Testis (tissue), 2 donors: ENCODE measurements at regions not wholly inside any gene's neighbourhood (a gene's known extent, or its start where the extent isn't known, plus 50 kb on each side); places are given as distances from the start of the nearest gene placed in this dataset.

Experiments used
- DNase-seq: peaks from one replicate; pipeline ENCODE4 v3.0.0-alpha.2; 2019
- H3K27ac ChIP-seq, 2 donors: fragments of 200-600 bp; sonication (generic); one replicate each; pipeline ENCODE4 v1.5.1; 2019
- H3K27me3 ChIP-seq: fragments of 200-600 bp; sonication (generic); one replicate; pipeline ENCODE4 v1.5.1; 2019
- H3K36me3 ChIP-seq: fragments of 200-600 bp; sonication (generic); one replicate; pipeline ENCODE4 v1.5.1; 2017; ENCODE audit warnings: low read depth; ENCODE audit errors: missing control alignments
- H3K4me1 ChIP-seq: fragments of 200-600 bp; sonication (generic); one replicate; pipeline ENCODE4 v1.5.1; 2019
- H3K4me3 ChIP-seq, 2 donors: fragments of 200-600 bp; sonication (generic); one replicate each; pipeline ENCODE4 v1.5.1; 2017 to 2019
- H3K9me3 ChIP-seq: fragments of 200-600 bp; sonication (generic); one replicate; pipeline ENCODE4 v1.5.1; 2017
- POLR2A ChIP-seq: fragments of 450-650 bp; IDR thresholded peaks from one replicate; pipeline ENCODE4 v1.6.1; 2017; ENCODE audit warnings: antibody characterized with exemption, mild to moderate bottlenecking, moderate library complexity
- WGBS, 2 donors: methylation state at CpG; one replicate each; pipeline ENCODE4 v1.1.5; 2018; 5-methylcytosine and 5-hydroxymethylcytosine counted together
- intact Hi-C: fragments of 100-400 bp; cut with DNase I; formaldehyde crosslinking; loops from one replicate; pipeline ENCODE4 v1.15.1; 2023; ENCODE audit warnings: low total_unique reads
- TF ChIP-seq, protein P1 (sequence below), 3 experiments: fragments of 450-650 bp in 2 of 3; fragments of 200-600 bp in 1 of 3; sonication (generic) in 1 of 3; IDR thresholded peaks; one replicate each; pipeline ENCODE4 v1.5.1; 2016 to 2019; ENCODE audit warnings: antibody characterized with exemption in 3 of 3, mild to moderate bottlenecking in 2 of 3, moderate library complexity in 1 of 3

DNA sequence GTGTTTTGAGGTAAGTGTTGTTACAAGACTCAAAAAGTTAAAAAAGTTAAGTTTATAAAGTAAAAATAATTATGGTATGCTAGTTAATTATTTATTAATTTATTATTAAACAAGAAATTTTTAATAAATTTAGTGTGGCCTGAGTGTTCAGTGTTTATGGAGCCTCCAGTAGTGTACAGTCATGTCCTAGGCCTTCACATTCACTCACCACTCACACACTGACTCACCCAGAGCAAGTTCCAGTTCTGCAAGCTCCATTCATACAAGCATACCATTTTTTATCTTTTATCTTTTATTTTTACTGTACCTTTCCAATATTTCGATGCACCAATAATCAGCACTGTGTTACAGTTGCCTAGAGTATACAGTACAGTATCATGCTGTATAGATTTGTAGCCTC, 381.2 kb upstream of the MGMT start:
- TF ChIP-seq, protein P1, sequence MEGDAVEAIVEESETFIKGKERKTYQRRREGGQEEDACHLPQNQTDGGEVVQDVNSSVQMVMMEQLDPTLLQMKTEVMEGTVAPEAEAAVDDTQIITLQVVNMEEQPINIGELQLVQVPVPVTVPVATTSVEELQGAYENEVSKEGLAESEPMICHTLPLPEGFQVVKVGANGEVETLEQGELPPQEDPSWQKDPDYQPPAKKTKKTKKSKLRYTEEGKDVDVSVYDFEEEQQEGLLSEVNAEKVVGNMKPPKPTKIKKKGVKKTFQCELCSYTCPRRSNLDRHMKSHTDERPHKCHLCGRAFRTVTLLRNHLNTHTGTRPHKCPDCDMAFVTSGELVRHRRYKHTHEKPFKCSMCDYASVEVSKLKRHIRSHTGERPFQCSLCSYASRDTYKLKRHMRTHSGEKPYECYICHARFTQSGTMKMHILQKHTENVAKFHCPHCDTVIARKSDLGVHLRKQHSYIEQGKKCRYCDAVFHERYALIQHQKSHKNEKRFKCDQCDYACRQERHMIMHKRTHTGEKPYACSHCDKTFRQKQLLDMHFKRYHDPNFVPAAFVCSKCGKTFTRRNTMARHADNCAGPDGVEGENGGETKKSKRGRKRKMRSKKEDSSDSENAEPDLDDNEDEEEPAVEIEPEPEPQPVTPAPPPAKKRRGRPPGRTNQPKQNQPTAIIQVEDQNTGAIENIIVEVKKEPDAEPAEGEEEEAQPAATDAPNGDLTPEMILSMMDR (IDR thresholded peaks at IDR 0.05) = no peak
- TF ChIP-seq POLR2A = no peak
- H3K4me3 ChIP-seq = no peak overlapping the region
- no peaks in the 10 kb centered on the region for H3K27me3 ChIP-seq
- DNase-seq = no peak
- H3K4me1 ChIP-seq = no peaks in the 10 kb centered on the region
- H3K36me3 ChIP-seq = no peaks in the 10 kb centered on the region
- H3K9me3 ChIP-seq = no peaks in the 10 kb centered on the region
- no peak overlapping the region for H3K27ac ChIP-seq
- WGBS, 2 donors = 81 to 97% methylated on average over 1 of the region's 1 CpG
- intact Hi-C loops = no loop called here

GRCh38 chr10:129089341-129089740, 377.7 kb upstream of the MGMT start:
- no peak for TF ChIP-seq POLR2A
- TF ChIP-seq, protein P1 (IDR thresholded peaks at IDR 0.05) = no peak
- Histone ChIP-seq H3K27ac (no peak overlapping the region), H3K4me1 (no peaks in the 10 kb centered on the region), H3K36me3 (no peaks in the 10 kb centered on the region), H3K27me3 (no peaks in the 10 kb centered on the region), H3K9me3 (no peaks in the 10 kb centered on the region), H3K4me3 (no peak overlapping the region)
- intact Hi-C loops = no loop called here
- DNase-seq = no peak
- 69 to 82% methylated on average over 4 of the region's 4 CpGs for WGBS, 2 donors

DNA sequence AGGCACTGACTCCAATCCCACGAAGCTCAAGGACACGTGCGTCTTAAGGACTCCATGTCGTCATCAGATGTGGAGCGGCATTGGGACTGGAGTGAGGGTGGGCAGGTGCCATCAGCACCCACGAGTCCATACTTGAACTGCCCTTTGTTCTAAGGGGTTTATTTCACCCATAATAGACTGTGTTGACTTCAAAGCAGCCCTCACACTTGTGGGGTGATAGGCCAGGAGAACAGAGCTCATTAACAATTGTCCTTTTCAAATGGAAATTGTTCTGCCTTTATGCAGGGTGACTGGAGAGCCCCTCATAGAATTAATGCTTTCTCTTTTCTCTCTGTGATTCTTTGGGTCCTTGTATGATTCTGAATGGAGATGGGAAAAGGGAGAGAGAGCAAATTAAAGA, 376.9 kb upstream of the MGMT start:
- no peaks in the 10 kb centered on the region for H3K36me3 ChIP-seq
- DNase-seq = no peak

GRCh38 chr10:129090618-129091366, 376.2 kb upstream of the MGMT start:
- Histone ChIP-seq H3K4me3 (no peak overlapping the region), H3K9me3 (no peaks in the 10 kb centered on the region), H3K4me1 (no peaks in the 10 kb centered on the region), H3K27ac (no peak overlapping the region), H3K36me3 (no peaks in the 10 kb centered on the region), H3K27me3 (no peaks in the 10 kb centered on the region)
- intact Hi-C loops = no loop called here
- TF ChIP-seq, protein P1 (IDR thresholded peaks at IDR 0.05) = no peak
- no peak for TF ChIP-seq POLR2A
- 80 to 84% methylated on average over 6 of the region's 6 CpGs for WGBS, 2 donors
- no peak for DNase-seq

More for the DNA sequence above, 376.9 kb upstream of the MGMT start:
- TF ChIP-seq, protein P1 (IDR thresholded peaks at IDR 0.05) = no peak
- TF ChIP-seq POLR2A = no peak
- intact Hi-C loops = no loop called here
- no peaks in the 10 kb centered on the region for H3K4me1 ChIP-seq
- 85 to 90% methylated on average over 6 of the region's 6 CpGs for WGBS, 2 donors
- no peaks in the 10 kb centered on the region for H3K9me3 ChIP-seq
- no peaks in the 10 kb centered on the region for H3K27me3 ChIP-seq
- H3K4me3 ChIP-seq = no peak overlapping the region
- no peak overlapping the region for H3K27ac ChIP-seq

DNA sequence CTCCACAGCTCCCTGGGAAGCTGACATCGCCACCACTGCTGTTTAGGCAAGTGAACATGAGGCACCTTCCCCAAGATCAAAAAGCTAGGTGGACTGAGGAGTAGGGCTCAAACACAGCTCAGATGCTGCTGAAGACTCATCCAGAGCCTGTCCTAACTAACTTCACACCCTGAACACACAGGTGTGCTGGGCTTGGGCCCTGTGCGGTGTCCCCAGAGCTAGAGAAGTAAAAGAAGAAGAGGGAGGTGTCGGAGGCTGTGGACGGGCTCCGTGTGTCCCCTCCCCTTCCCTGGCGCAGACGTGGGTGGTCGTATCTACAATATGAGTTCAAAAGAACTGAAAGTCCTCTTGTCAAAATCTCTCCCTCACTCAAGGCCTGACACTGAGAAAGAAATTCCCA, 373.4 kb upstream of the MGMT start:
- no peaks in the 10 kb centered on the region for H3K9me3 ChIP-seq
- no peak overlapping the region for H3K4me3 ChIP-seq
- no peaks in the 10 kb centered on the region for H3K4me1 ChIP-seq
- H3K27me3 ChIP-seq = no peaks in the 10 kb centered on the region
- WGBS, 2 donors = 76 to 90% methylated on average over 8 of the region's 8 CpGs
- DNase-seq = no peak
- no peaks in the 10 kb centered on the region for H3K36me3 ChIP-seq
- no peak overlapping the region for H3K27ac ChIP-seq
- intact Hi-C loops = no loop called here
- TF ChIP-seq, protein P1 (IDR thresholded peaks at IDR 0.05) = no peak
- TF ChIP-seq POLR2A = no peak
